ENCODE measurements at regions not wholly inside any gene's neighbourhood (a gene's known extent, or its start where the extent isn't known, plus 50 kb on each side); places are given as distances from the start of the nearest gene placed in this dataset.
"Not testable (repeated sequence)": the region's sequence is repeated elsewhere in the genome, so short reads cannot be mapped to it uniquely, and the experiment has no call there.

GRCh38 chr2:75994759-75995158, 284.0 kb upstream of the GCFC2 start:
- H3K36me3 ChIP-seq, result no peaks in the 10 kb centered on the region
- DNase-seq (ENCODE audit: low spot score in 2 of 2), result no peak
- 69 to 82% methylated on average over 4 of the region's 4 CpGs for WGBS, 2 donors
- H3K4me3 ChIP-seq, result no peak overlapping the region
- H3K9me3 ChIP-seq, result peaks cover 0 to 28% (median 3%) of the 10 kb centered on the region in 4 donors
- no peaks in the 10 kb centered on the region for H3K27me3 ChIP-seq
- no peaks in the 10 kb centered on the region for H3K4me1 ChIP-seq
- no peak for TF ChIP-seq CTCF (IDR thresholded peaks at IDR 0.05)
- TF ChIP-seq POLR2A (IDR thresholded peaks at IDR 0.05), result no peak
- no peak for TF ChIP-seq EP300 (IDR thresholded peaks at IDR 0.05)
- no peak overlapping the region for H3K27ac ChIP-seq

- H3K9me3 ChIP-seq, result peaks cover 0 to 18% (median 3%) of the 10 kb centered on the region in 4 donors
- H3K4me1 ChIP-seq; H3K36me3 ChIP-seq; H3K27ac ChIP-seq; DNase-seq (ENCODE audit: low spot score in 2 of 2); H3K4me3 ChIP-seq; H3K27me3 ChIP-seq: not testable (repeated sequence)
- WGBS, 2 donors, result 90 to 97% methylated on average over 5 of the region's 5 CpGs
These were observed 277.9 kb upstream of the GCFC2 start for GRCh38 chr2:75988622-75989021.

- Histone ChIP-seq H3K36me3 (no peaks in the 10 kb centered on the region), H3K27me3 (no peaks in the 10 kb centered on the region), H3K4me3 (no peak overlapping the region), H3K4me1 (no peaks in the 10 kb centered on the region), H3K9me3 (peaks cover 0 to 6% (median 0%) of the 10 kb centered on the region in 4 donors), H3K27ac (no peak overlapping the region)
- no peak for TF ChIP-seq EP300 (IDR thresholded peaks at IDR 0.05)
- no peak for TF ChIP-seq CTCF (IDR thresholded peaks at IDR 0.05)
- no peak for TF ChIP-seq POLR2A (IDR thresholded peaks at IDR 0.05)
- WGBS, 2 donors, result 39 to 48% methylated on average over 4 of the region's 4 CpGs
- no peak for DNase-seq (ENCODE audit: low spot score in 2 of 2)
These were observed 275.9 kb upstream of the GCFC2 start for GRCh38 chr2:75986617-75987016.

- 52 to 57% methylated on average over 2 of the region's 2 CpGs for WGBS, 2 donors
- no peaks in the 10 kb centered on the region for H3K27me3 ChIP-seq
These were observed 272.0 kb upstream of the GCFC2 start for GRCh38 chr2:75982719-75983118.

GRCh38 chr2:75964646-75965045, 253.9 kb upstream of the GCFC2 start:
- H3K9me3 ChIP-seq, result no peaks in the 10 kb centered on the region
- no peaks in the 10 kb centered on the region for H3K36me3 ChIP-seq
- TF ChIP-seq EP300 (IDR thresholded peaks at IDR 0.05), result no peak
- TF ChIP-seq POLR2A (IDR thresholded peaks at IDR 0.05), result no peak
- H3K27ac ChIP-seq, result no peak overlapping the region
- H3K4me3 ChIP-seq, result no peak overlapping the region
- WGBS, 2 donors, result 46 to 49% methylated on average over 2 of the region's 2 CpGs
- DNase-seq (ENCODE audit: low spot score in 2 of 2), result no peak
- H3K4me1 ChIP-seq, result no peaks in the 10 kb centered on the region
- no peaks in the 10 kb centered on the region for H3K27me3 ChIP-seq

More at GRCh38 chr2:75982719-75983118, 272.0 kb upstream of the GCFC2 start:
- Histone ChIP-seq H3K36me3 (no peaks in the 10 kb centered on the region), H3K9me3 (peaks cover 0 to 8% (median 0%) of the 10 kb centered on the region in 4 donors), H3K4me3 (no peak overlapping the region), H3K4me1 (no peaks in the 10 kb centered on the region), H3K27ac (no peak overlapping the region)
- TF ChIP-seq POLR2A (IDR thresholded peaks at IDR 0.05), result no peak
- no peak for TF ChIP-seq EP300 (IDR thresholded peaks at IDR 0.05)
- no peak for TF ChIP-seq CTCF (IDR thresholded peaks at IDR 0.05)
- no peak for DNase-seq (ENCODE audit: low spot score in 2 of 2)

GRCh38 chr2:75960472-75961009, 249.8 kb upstream of the GCFC2 start:
- TF ChIP-seq EP300 (IDR thresholded peaks at IDR 0.05) (no peak), POLR2A (IDR thresholded peaks at IDR 0.05) (no peak), CTCF (IDR thresholded peaks at IDR 0.05) (no peak)
- Histone ChIP-seq H3K9me3 (no peaks in the 10 kb centered on the region), H3K4me1 (no peaks in the 10 kb centered on the region), H3K4me3 (no peak overlapping the region), H3K36me3 (no peaks in the 10 kb centered on the region), H3K27me3 (no peaks in the 10 kb centered on the region), H3K27ac (no peak overlapping the region)
- WGBS, 2 donors, result 69% methylated on average over 3 of the region's 3 CpGs
- no peak for DNase-seq (ENCODE audit: low spot score in 2 of 2)
